ENCODE measurements at regions not wholly inside any gene's neighbourhood (a gene's known extent, or its start where the extent isn't known, plus 50 kb on each side); places are given as distances from the start of the nearest gene placed in this dataset.

DNA sequence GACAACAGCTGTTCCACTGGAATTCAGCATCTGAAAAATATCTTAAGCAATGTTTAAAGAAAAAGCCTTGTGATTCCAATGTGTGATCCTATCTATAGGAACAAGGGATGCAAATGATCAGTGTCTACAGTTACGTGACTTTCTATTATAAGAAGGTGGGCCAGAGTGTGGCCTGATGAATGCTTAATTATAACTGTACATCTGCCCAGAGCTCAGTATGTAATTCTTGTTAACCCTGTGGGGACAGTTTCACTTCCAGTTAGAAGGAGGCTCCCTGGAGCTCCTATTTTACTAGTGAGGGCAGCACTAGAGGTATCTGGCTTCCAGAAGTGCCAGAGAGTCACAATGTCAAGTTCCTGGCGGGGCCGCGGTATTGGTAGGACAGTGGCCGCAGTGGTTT, 288.5 kb downstream of the USP46 start:
- TF ChIP-seq EZH2 (IDR thresholded peaks at IDR 0.05; ENCODE audit: borderline replicate concordance, low read length) (no peak), CTCF (IDR thresholded peaks at IDR 0.05; ENCODE audit: low read length) (no peak)
- Histone ChIP-seq H3K9ac (ENCODE audit: low read length) (no peak overlapping the region), H3K9me2 (ENCODE audit: low read depth, low read length) (no peaks in the 10 kb centered on the region), H4K20me1 (ENCODE audit: insufficient read depth, low read length) (no peaks in the 10 kb centered on the region), H3F3A (ENCODE audit: insufficient read depth, low read length) (no peaks in the 10 kb centered on the region), H3K4me1 (ENCODE audit: insufficient read depth, low read length, severe bottlenecking) (no peaks in the 10 kb centered on the region), H3K4me3 (ENCODE audit: low read depth, low read length, poor library complexity, severe bottlenecking) (no peak overlapping the region), H3K36me3 (ENCODE audit: insufficient read depth, low read length) (no peaks in the 10 kb centered on the region), H3K27ac (ENCODE audit: low read depth, low read length, poor library complexity, severe bottlenecking) (no peak overlapping the region), H3K27me3 (ENCODE audit: insufficient read depth, low read length) (no peaks in the 10 kb centered on the region), H2AFZ (ENCODE audit: low read length) (no peak overlapping the region), H3K4me2 (ENCODE audit: low read length) (no peak overlapping the region), H3K79me2 (ENCODE audit: insufficient read depth, low read length) (no peaks in the 10 kb centered on the region), H3K9me3 (ENCODE audit: low read length) (no peaks in the 10 kb centered on the region)

- H3K9me2 ChIP-seq (ENCODE audit: low read depth, low read length): no peaks in the 10 kb centered on the region
- H3K9ac ChIP-seq (ENCODE audit: low read length): no peak overlapping the region
- TF ChIP-seq EZH2 (IDR thresholded peaks at IDR 0.05; ENCODE audit: borderline replicate concordance, low read length): no peak
- TF ChIP-seq CTCF (IDR thresholded peaks at IDR 0.05; ENCODE audit: low read length): no peak
- no peaks in the 10 kb centered on the region for H3K4me1 ChIP-seq (ENCODE audit: insufficient read depth, low read length, severe bottlenecking)
- no peak overlapping the region for H3K4me2 ChIP-seq (ENCODE audit: low read length)
- no peak overlapping the region for H3K4me3 ChIP-seq (ENCODE audit: low read depth, low read length, poor library complexity, severe bottlenecking)
- H4K20me1 ChIP-seq (ENCODE audit: insufficient read depth, low read length): no peaks in the 10 kb centered on the region
- H3F3A ChIP-seq (ENCODE audit: insufficient read depth, low read length): no peaks in the 10 kb centered on the region
- H3K27ac ChIP-seq (ENCODE audit: low read depth, low read length, poor library complexity, severe bottlenecking): no peak overlapping the region
- H3K36me3 ChIP-seq (ENCODE audit: insufficient read depth, low read length): no peaks in the 10 kb centered on the region
- H3K9me3 ChIP-seq (ENCODE audit: low read length): no peaks in the 10 kb centered on the region
- H3K79me2 ChIP-seq (ENCODE audit: insufficient read depth, low read length): no peaks in the 10 kb centered on the region
- H3K27me3 ChIP-seq (ENCODE audit: insufficient read depth, low read length): no peaks in the 10 kb centered on the region
- no peak overlapping the region for H2AFZ ChIP-seq (ENCODE audit: low read length)
These were observed 287.3 kb downstream of the USP46 start for GRCh38 chr4:52371841-52372240.

DNA sequence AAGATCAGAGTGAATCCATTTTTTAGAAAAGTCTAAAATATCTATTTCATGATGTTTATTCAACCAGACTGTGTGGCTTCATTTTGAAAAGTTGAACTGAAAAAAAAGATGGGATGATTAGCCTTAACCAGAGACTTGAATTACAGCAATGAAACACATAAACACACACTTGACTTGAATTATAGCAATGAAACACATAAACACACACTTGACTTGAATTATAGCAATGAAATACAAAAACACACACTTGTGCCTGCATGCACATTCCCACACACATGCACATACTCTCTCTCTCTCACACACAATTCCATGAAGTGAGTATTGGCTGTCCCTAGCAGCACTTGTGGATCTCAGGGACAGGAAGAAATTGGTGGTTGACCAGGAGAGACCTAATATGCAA, 286.8 kb downstream of the USP46 start:
- no peak overlapping the region for H3K9ac ChIP-seq (ENCODE audit: low read length)
- H3K79me2 ChIP-seq (ENCODE audit: insufficient read depth, low read length): no peaks in the 10 kb centered on the region
- TF ChIP-seq EZH2 (IDR thresholded peaks at IDR 0.05; ENCODE audit: borderline replicate concordance, low read length) (no peak), CTCF (IDR thresholded peaks at IDR 0.05; ENCODE audit: low read length) (no peak)

More for the DNA sequence above, 286.8 kb downstream of the USP46 start:
- Histone ChIP-seq H3F3A (ENCODE audit: insufficient read depth, low read length) (no peaks in the 10 kb centered on the region), H3K27ac (ENCODE audit: low read depth, low read length, poor library complexity, severe bottlenecking) (no peak overlapping the region), H3K36me3 (ENCODE audit: insufficient read depth, low read length) (no peaks in the 10 kb centered on the region), H3K4me1 (ENCODE audit: insufficient read depth, low read length, severe bottlenecking) (no peaks in the 10 kb centered on the region), H3K4me2 (ENCODE audit: low read length) (no peak overlapping the region), H3K4me3 (ENCODE audit: low read depth, low read length, poor library complexity, severe bottlenecking) (no peak overlapping the region), H2AFZ (ENCODE audit: low read length) (no peak overlapping the region), H3K27me3 (ENCODE audit: insufficient read depth, low read length) (no peaks in the 10 kb centered on the region), H3K9me3 (ENCODE audit: low read length) (no peaks in the 10 kb centered on the region), H3K9me2 (ENCODE audit: low read depth, low read length) (no peaks in the 10 kb centered on the region), H4K20me1 (ENCODE audit: insufficient read depth, low read length) (no peaks in the 10 kb centered on the region)
